Forelimb muscle (tissue), 1 donor: ENCODE measurements at regions not wholly inside any gene's neighbourhood (a gene's known extent, or its start where the extent isn't known, plus 50 kb on each side); places are given as distances from the start of the nearest gene placed in this dataset.

Source experiments
- DNase-seq: peaks from one replicate; pipeline ENCODE4 v3.0.0-alpha.2; 2013; ENCODE audit warnings: low read depth

DNA sequence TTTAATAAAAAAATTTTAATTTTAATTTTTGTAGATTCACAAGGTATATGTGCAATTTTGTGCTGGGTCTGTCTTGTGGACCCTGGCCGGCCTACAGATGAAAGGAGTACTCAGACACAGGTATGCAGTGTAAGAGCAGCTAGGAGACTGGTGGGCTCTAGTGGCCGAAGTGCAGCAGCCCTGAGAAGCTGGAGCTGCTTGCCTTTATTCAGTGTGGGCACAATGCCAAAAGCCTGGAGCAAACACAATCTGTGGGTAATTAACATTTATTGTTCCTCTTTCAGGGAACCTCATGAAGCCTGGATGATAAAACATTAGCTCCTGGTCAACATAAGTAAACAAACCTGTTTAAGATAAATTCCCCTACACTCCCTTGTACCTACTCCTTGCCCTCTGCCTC lies 135.7 kb upstream of the SEL1L start:
- no peak for DNase-seq

- no peak for DNase-seq
Observed at GRCh38 chr14:81673930-81674329, 140.3 kb upstream of the SEL1L start.

DNA sequence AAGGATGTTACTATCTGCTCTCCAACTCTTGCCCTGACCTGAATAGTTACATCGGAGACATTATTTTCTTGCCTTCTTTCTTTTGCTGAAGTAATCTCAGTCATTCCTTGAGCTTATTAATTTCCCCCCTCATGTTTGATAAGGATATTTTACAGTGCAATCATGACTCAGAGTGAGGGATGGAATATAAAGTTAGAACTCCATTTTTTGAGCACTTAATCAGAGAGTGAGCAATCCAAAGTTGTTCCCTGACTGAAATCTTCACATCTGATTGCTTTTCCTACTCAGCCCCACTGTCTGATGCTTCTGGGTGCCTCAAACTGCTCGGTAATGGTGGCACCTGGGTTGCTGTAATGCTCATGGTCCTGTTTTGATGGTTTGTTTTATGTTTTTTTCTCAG lies 142.7 kb upstream of the SEL1L start:
- DNase-seq: no peak

- no peak for DNase-seq
Observed at GRCh38 chr14:81676879-81677278, 143.2 kb upstream of the SEL1L start.

- no peak for DNase-seq
Observed at GRCh38 chr14:81677736-81678135, 144.1 kb upstream of the SEL1L start.

- DNase-seq: no peak
Observed at GRCh38 chr14:81679226-81679625, 145.6 kb upstream of the SEL1L start.

- DNase-seq: peak; percentile 46
Observed at GRCh38 chr14:81681541-81681940, 147.9 kb upstream of the SEL1L start.

DNA sequence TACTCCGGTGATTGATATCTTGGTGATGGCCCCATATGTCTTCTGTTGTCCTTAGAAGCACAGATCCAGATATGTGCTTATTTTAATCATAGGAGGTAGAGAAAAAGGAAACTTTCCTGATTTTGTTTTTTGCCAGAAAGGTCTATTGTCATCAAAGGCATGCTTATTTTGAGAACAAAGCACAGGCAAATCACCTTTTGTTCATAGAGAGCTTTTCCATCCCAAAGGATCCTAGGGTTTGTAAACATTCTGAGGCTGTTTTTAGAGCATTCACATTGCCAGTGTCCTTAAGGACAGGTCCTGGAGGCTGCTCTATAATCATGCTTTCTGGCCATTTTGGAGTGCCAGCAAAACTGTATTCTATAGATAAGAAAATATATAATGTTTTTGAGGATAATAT lies 148.5 kb upstream of the SEL1L start:
- no peak for DNase-seq

GRCh38 chr14:81682701-81683100 lies 149.0 kb upstream of the SEL1L start:
- no peak for DNase-seq

GRCh38 chr14:81684696-81685095 lies 151.0 kb upstream of the SEL1L start:
- no peak for DNase-seq

DNA sequence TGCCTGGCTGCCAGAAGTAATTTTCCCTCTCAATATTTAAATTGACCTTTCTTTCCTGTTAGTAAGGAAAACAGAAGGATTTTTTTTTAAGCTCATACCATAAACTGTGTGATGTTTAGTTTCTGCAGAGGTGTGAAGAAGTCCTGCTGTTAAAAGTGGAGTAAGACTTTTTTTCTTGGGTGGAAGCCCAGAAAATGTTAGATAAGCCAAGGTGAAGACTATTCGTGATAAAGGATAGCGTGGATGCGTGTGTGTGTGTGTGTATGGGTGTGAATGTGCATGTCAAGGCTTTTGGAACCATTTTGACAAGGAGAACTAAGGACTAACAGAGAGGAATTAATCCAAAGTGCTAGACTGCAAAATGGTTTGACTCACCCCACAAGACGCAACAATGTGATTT lies 152.9 kb upstream of the SEL1L start:
- DNase-seq: no peak

- DNase-seq: no peak
Observed at GRCh38 chr14:81691931-81692330, 158.3 kb upstream of the SEL1L start.

DNA sequence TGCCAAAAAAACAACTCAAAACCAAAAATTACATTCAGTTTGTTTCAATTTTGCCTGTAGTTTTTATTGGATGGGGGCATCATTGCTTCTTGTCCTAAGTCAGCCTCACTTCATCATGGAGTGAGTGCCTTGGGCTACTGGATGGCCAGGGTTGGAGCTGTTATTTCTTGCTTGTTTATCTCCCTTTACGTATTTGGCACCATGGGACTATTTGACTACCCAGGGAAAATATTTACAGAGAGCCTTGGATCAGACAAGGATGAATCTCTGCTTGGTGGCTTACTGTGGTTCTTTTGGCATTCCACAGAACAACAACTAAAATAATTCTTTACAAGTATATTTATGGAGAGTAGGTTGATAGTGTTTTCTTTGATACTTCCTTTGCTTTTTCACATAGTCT lies 160.8 kb upstream of the SEL1L start:
- no peak for DNase-seq

DNA sequence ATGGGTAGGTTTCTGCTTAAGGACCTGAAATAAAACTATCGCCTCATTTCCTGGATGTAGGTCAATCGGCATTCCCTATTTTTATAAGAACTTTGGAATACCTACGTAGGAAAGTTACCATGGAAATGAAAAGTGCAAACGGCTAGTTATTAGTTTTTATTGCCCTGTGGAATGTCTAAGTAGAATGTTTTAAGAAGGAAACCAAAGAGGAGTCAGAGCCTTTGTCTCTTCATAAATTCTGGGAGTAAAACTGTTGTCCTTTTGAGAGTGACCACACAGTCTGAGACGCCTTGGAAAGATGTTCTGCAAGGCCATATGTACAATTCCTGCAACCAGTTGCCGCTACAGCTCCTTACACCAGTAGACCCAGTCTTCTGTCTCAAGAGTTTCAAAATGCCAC lies 176.0 kb upstream of the SEL1L start:
- no peak for DNase-seq

DNA sequence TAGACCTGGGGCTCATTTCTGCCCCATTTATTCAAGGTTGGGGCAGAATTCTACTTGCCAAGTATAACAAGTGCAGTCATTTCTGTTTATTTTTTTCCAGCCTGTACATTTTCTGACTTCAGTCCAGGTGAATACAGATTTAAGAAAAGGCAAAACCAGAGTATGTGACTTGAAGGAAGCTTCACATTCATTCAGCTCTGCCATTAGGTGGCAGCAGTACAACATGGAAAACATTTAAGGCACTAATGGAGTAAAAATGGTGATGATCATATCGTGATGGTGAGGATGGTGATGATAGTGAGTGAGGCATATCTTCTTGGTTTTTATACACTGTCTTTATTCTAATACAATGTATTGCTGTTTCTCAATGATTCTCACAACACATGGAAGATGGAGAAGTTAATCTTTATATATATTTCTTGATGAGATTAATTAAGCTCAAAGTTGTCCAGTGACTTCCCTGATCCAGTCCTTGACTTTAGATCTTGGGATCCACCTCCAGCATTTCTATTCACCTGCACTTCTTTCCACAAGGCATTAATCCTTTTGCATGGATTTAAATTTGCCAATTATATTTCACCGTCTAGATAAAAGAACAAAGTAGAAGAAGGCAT lies 176.7 kb upstream of the SEL1L start:
- DNase-seq: peak; percentile 49

DNA sequence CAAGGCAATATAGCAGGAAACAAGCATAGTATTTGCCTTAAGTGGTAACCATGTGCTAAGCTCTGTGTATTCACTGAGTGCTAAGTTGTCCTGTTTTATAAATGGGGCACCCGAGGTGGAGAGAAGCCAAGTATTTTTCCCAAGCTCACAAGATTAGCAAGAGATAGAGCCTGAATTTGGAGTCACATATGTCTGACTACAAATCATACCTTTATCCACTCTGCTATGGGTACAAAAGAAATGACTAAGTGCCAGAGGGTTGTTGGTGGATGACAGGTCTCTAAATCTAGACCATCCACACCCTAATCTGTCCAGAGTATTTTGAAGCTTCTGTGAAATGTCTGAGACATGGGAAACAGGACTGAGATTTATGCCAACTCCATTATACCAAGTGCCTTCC lies 182.1 kb upstream of the SEL1L start:
- DNase-seq: no peak

DNA sequence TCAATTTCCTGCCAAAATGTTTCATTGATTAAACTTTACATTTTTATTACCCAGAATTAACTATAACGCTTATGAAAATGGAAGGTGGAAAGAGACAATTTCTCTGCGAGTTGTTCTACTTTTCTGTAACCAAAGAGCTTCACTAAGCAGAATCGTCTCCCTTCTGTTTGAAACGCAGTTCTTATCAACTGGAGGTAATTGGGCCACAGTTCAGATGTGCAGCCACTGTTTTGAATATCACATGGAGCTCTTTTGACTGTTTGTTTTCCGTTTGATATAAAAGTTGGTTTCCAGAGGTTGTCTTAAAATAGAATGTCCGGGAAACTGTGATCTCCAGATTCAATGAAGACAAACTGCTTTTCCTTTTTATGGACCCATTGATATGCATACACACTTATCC lies 183.3 kb upstream of the SEL1L start:
- no peak for DNase-seq

- no peak for DNase-seq
Observed at GRCh38 chr14:81723956-81724355, 190.3 kb upstream of the SEL1L start.

DNA sequence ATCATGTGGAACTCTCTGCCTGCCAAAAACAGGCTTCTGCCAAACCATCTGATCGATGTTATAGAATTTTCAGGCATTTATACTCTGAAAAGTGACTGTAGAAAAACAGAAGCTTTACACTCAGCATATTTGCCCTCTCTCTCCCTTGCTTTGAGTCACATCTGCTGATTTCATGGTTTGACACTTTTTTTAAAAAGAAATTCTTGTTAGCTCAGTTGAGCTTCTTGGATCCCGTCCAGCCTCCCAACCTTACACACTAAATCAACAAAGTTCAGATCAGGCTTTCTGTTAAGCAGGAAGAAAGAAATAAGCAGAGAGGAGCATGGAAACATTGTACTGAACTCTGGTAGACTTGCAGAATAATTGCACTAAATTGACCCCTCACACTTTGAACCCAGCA lies 193.6 kb upstream of the SEL1L start:
- no peak for DNase-seq

DNA sequence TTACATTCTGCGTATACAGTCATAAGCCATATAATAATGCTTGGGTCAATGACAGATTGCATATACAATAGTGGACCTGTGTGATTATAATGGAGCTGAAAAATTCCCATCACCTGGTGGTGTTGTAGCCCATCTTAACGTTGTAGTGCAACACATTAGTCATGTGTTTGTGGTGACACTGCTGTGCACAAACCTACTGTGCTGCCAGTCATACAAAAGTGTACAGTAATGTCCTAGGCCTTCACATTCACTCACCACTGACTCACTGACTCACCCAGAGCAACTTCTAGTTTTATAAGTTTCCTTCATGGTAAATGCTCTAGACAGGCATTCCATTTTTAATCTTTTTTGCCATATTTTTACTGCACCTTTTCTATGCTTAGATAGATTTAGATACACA lies 194.8 kb upstream of the SEL1L start:
- no peak for DNase-seq

GRCh38 chr14:81729622-81730021 lies 196.0 kb upstream of the SEL1L start:
- DNase-seq: no peak

- no peak for DNase-seq
Observed at GRCh38 chr14:81737938-81738337, 204.3 kb upstream of the SEL1L start.

GRCh38 chr14:81738946-81739659 lies 205.4 kb upstream of the SEL1L start:
- no peak for DNase-seq

GRCh38 chr14:81743605-81744004 lies 210.0 kb upstream of the SEL1L start:
- DNase-seq: no peak
